Mesendoderm (in vitro differentiated cells): ENCODE measurements at regions not wholly inside any gene's neighbourhood (a gene's known extent, or its start where the extent isn't known, plus 50 kb on each side); places are given as distances from the start of the nearest gene placed in this dataset.

ENCODE experiments used
- DNase-seq: peaks from one replicate; pipeline ENCODE4 v3.0.0; 2013
- H2AK5ac ChIP-seq: 2 replicates; pipeline ENCODE4 v1.6.1; 2013; ENCODE audit warnings: low read length, inconsistent platforms
- H2BK120ac ChIP-seq: 2 replicates; pipeline ENCODE4 v1.6.1; 2013; ENCODE audit warnings: low read depth, mild to moderate bottlenecking, low read length, moderate library complexity, mixed read lengths
- H2BK15ac ChIP-seq: replicated peaks from 2 replicates; pipeline ENCODE4 v1.6.1; 2013; ENCODE audit warnings: low read depth, mild to moderate bottlenecking, moderate library complexity
- H2BK5ac ChIP-seq: 2 replicates; pipeline ENCODE4 v1.6.1; 2013; ENCODE audit warnings: low read length, inconsistent platforms
- H3K18ac ChIP-seq: 2 replicates; pipeline ENCODE4 v1.6.1; 2013; ENCODE audit warnings: mild to moderate bottlenecking, low read length, mixed read lengths
- H3K23ac ChIP-seq: one replicate; pipeline ENCODE4 v1.6.1; 2013; ENCODE audit warnings: low read length
- H3K27ac ChIP-seq: 2 replicates; pipeline ENCODE4 v1.5.1; 2013; ENCODE audit warnings: low read depth, mild to moderate bottlenecking, inconsistent platforms, low read length, moderate library complexity
- H3K27me3 ChIP-seq: 2 replicates; pipeline ENCODE4 v1.6.1; 2013; ENCODE audit warnings: low read length, control low read depth, mild to moderate bottlenecking, inconsistent platforms; ENCODE audit not compliant: insufficient read depth, poor library complexity
- H3K36me3 ChIP-seq: 2 replicates; pipeline ENCODE4 v1.6.1; 2013; ENCODE audit warnings: low read length, inconsistent platforms; ENCODE audit not compliant: control insufficient read depth, insufficient read depth
- H3K4ac ChIP-seq: one replicate; pipeline ENCODE4 v1.6.1; 2013; ENCODE audit warnings: low read depth, mild to moderate bottlenecking, low read length, moderate library complexity
- H3K4me1 ChIP-seq: 2 replicates; pipeline ENCODE4 v1.6.1; 2013; ENCODE audit warnings: low read depth, low read length, inconsistent platforms; ENCODE audit not compliant: control insufficient read depth
- H3K4me2 ChIP-seq: 2 replicates; pipeline ENCODE4 v1.6.1; 2013; ENCODE audit warnings: low read length
- H3K4me3 ChIP-seq: 2 replicates; pipeline ENCODE4 v1.5.1; 2013; ENCODE audit warnings: mild to moderate bottlenecking, low read length
- H3K56ac ChIP-seq: one replicate; pipeline ENCODE4 v1.6.1; 2013; ENCODE audit warnings: low read length
- H3K79me1 ChIP-seq: 2 replicates; pipeline ENCODE4 v1.6.1; 2013; ENCODE audit warnings: low read length, inconsistent platforms
- H3K79me2 ChIP-seq: 2 replicates; pipeline ENCODE4 v1.6.1; 2013; ENCODE audit warnings: mild to moderate bottlenecking, low read length; ENCODE audit not compliant: control insufficient read depth, insufficient read depth
- H3K9ac ChIP-seq: 2 replicates; pipeline ENCODE4 v1.6.1; 2013; ENCODE audit warnings: low read length, inconsistent platforms
- H4K5ac ChIP-seq: one replicate; pipeline ENCODE4 v1.6.1; 2013; ENCODE audit warnings: low read length
- H4K8ac ChIP-seq: one replicate; pipeline ENCODE4 v1.6.1; 2013; ENCODE audit warnings: low read depth, mild to moderate bottlenecking, control low read depth, low read length, moderate library complexity
- WGBS: extraction: QIAGEN DNeasy Blood & Tissue Kit; methylation state at CpG from one replicate; pipeline ENCODE4 v1.1.7; 2013; ENCODE audit warnings: low lambda C conversion rate, missing lambda C conversion rate; ENCODE audit not compliant: insufficient coverage; ENCODE audit errors: extremely low coverage; 5-methylcytosine and 5-hydroxymethylcytosine counted together

DNA sequence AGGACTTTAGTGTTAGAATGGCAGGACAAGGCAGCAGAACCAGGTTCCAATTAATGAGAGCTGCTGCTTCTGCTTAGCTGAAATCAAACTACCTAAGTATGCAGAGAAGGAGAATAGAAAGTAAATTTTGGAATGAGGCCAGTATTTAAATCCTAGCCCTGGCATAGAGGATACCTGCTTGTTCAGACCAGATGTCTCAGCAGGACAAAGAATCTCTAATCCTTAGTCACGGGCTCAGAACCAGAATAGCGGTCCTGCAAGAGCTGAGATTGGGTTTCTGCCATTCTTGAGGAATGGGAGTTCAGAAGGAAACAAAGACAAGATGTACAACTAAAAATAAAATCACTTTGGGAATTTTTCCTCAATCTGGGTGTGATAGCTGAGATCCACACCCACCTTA is 550.8 kb upstream of the TMEM132C start:
- H3K79me2 ChIP-seq, result no peaks in the 10 kb centered on the region
- H3K9ac ChIP-seq, result no peak overlapping the region
- H2AK5ac ChIP-seq, result no peak overlapping the region
- no peak overlapping the region for H2BK120ac ChIP-seq
- H4K8ac ChIP-seq, result no peak overlapping the region
- DNase-seq, result no peak
- no peak overlapping the region for H2BK5ac ChIP-seq
- H4K5ac ChIP-seq, result no peak overlapping the region
- H3K36me3 ChIP-seq, result no peaks in the 10 kb centered on the region
- no peak overlapping the region for H3K18ac ChIP-seq
- no peak overlapping the region for H3K4me2 ChIP-seq
- H3K79me1 ChIP-seq, result no peaks in the 10 kb centered on the region
- H3K4ac ChIP-seq, result no peak overlapping the region
- H3K4me1 ChIP-seq, result no peaks in the 10 kb centered on the region
- H3K56ac ChIP-seq, result no peak overlapping the region
- no peak overlapping the region for H3K4me3 ChIP-seq
- no peaks in the 10 kb centered on the region for H3K27me3 ChIP-seq
- no peak overlapping the region for H2BK15ac ChIP-seq
- no CpG with 5 or more reads among the region's 2 CpGs for WGBS
- H3K23ac ChIP-seq, result no peak overlapping the region
- no peak overlapping the region for H3K27ac ChIP-seq

DNA sequence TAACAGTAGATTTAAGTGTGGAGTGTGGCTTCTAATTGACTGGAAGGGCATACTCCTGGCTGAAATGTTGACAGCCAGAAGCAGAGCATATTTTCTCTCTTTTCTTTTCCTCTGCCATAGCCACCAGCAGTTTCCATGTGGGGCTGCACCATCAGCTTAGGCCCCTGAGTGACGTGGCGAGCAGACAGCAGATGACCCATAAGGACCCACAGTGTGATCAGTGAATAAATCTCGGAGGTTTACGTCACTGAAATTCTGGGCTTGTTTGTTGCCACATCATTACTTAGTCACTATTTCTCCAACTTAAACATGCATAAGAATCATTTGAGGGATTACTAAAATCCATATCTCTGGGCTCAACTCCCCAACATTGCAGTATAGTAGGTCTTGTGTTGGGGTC is 549.7 kb upstream of the TMEM132C start:
- WGBS, result no CpG with 5 or more reads among the region's 4 CpGs
- no peak overlapping the region for H3K4me2 ChIP-seq
- H3K79me2 ChIP-seq, result no peaks in the 10 kb centered on the region
- no peak overlapping the region for H2BK120ac ChIP-seq
- H3K36me3 ChIP-seq, result no peaks in the 10 kb centered on the region
- no peak overlapping the region for H3K18ac ChIP-seq
- H3K4ac ChIP-seq, result no peak overlapping the region
- no peak overlapping the region for H4K5ac ChIP-seq
- no peak overlapping the region for H3K9ac ChIP-seq
- H2AK5ac ChIP-seq, result no peak overlapping the region
- H3K27ac ChIP-seq, result no peak overlapping the region
- no peak overlapping the region for H2BK15ac ChIP-seq
- no peaks in the 10 kb centered on the region for H3K79me1 ChIP-seq
- DNase-seq, result no peak
- no peak overlapping the region for H2BK5ac ChIP-seq
- no peaks in the 10 kb centered on the region for H3K4me1 ChIP-seq
- H3K23ac ChIP-seq, result no peak overlapping the region
- no peak overlapping the region for H4K8ac ChIP-seq
- H3K27me3 ChIP-seq, result no peaks in the 10 kb centered on the region
- no peak overlapping the region for H3K56ac ChIP-seq
- H3K4me3 ChIP-seq, result no peak overlapping the region

DNA sequence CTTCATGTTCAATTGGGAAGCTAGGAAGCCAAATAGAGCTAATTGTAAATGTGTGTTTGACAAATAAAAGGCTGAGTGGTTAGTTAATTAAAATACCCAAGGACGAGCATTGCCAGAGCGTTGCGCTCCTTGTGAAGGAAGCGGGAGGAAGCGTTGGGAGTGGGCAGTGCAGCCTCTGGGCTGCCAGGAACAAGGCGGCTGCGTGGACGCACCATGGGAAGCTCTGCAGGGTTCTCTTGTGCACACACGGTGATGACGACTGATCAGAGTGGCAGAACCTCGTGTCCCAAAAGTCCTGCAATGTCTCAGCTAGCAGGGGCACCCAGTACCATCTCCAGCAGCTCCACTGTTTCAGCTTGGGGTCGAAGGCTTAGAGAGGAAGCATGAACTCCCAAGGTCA is 546.6 kb upstream of the TMEM132C start:
- no peak overlapping the region for H3K4me3 ChIP-seq
- H3K27ac ChIP-seq, result no peak overlapping the region
- no peak overlapping the region for H3K4me2 ChIP-seq
- no peak overlapping the region for H4K8ac ChIP-seq
- H3K27me3 ChIP-seq, result no peaks in the 10 kb centered on the region
- no peak overlapping the region for H2BK15ac ChIP-seq
- H2BK120ac ChIP-seq, result no peak overlapping the region
- no peak overlapping the region for H2AK5ac ChIP-seq
- no peak for DNase-seq
- WGBS, result no CpG with 5 or more reads among the region's 12 CpGs
- no peak overlapping the region for H3K4ac ChIP-seq
- no peak overlapping the region for H3K9ac ChIP-seq
- H2BK5ac ChIP-seq, result no peak overlapping the region
- no peak overlapping the region for H4K5ac ChIP-seq
- no peaks in the 10 kb centered on the region for H3K79me2 ChIP-seq
- H3K79me1 ChIP-seq, result no peaks in the 10 kb centered on the region
- H3K56ac ChIP-seq, result no peak overlapping the region
- H3K18ac ChIP-seq, result no peak overlapping the region
- no peaks in the 10 kb centered on the region for H3K36me3 ChIP-seq
- no peak overlapping the region for H3K23ac ChIP-seq
- no peaks in the 10 kb centered on the region for H3K4me1 ChIP-seq

DNA sequence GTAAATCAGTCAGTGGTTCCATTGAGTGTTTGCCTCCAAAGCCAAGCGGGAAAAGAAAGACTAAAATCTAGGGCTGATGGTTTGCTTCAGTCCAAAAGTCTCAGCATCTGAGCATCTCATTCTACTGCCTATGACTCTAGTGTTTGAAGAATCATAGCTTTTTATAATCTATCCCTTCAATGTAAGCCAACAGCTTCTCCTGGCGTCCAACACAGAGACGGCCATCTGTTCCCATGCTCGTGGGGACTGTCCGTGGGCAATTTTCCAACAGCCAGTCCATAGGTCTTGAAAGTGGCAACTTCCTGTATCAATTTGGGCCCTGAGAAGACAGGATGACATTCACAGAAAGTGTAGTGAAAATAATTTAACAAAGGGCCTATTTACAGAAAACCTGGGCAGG is 544.4 kb upstream of the TMEM132C start:
- H2BK120ac ChIP-seq, result no peak overlapping the region
- H3K4me2 ChIP-seq, result no peak overlapping the region
- WGBS, result no CpG with 5 or more reads among the region's 5 CpGs
- no peak overlapping the region for H3K4ac ChIP-seq
- no peak overlapping the region for H4K8ac ChIP-seq
- H3K27me3 ChIP-seq, result no peaks in the 10 kb centered on the region
- no peaks in the 10 kb centered on the region for H3K79me2 ChIP-seq
- H3K27ac ChIP-seq, result no peak overlapping the region
- no peak overlapping the region for H2BK5ac ChIP-seq
- no peaks in the 10 kb centered on the region for H3K36me3 ChIP-seq
- no peaks in the 10 kb centered on the region for H3K4me1 ChIP-seq
- H3K18ac ChIP-seq, result no peak overlapping the region
- DNase-seq, result no peak
- no peak overlapping the region for H2BK15ac ChIP-seq
- no peak overlapping the region for H3K23ac ChIP-seq
- no peak overlapping the region for H3K4me3 ChIP-seq
- H2AK5ac ChIP-seq, result no peak overlapping the region
- no peak overlapping the region for H3K56ac ChIP-seq
- no peaks in the 10 kb centered on the region for H3K79me1 ChIP-seq
- no peak overlapping the region for H4K5ac ChIP-seq
- no peak overlapping the region for H3K9ac ChIP-seq

GRCh38 chr12:127723251-127723650 is 543.7 kb upstream of the TMEM132C start:
- Histone ChIP-seq H3K79me2 (no peaks in the 10 kb centered on the region), H2BK5ac (no peak overlapping the region), H3K79me1 (no peaks in the 10 kb centered on the region), H3K36me3 (no peaks in the 10 kb centered on the region), H3K4ac (no peak overlapping the region), H3K18ac (no peak overlapping the region), H2BK120ac (no peak overlapping the region), H2AK5ac (no peak overlapping the region), H3K56ac (no peak overlapping the region), H4K8ac (no peak overlapping the region), H3K9ac (no peak overlapping the region), H3K23ac (no peak overlapping the region), H3K27me3 (no peaks in the 10 kb centered on the region), H3K4me1 (no peaks in the 10 kb centered on the region), H3K4me2 (no peak overlapping the region), H2BK15ac (no peak overlapping the region), H3K27ac (no peak overlapping the region), H4K5ac (no peak overlapping the region), H3K4me3 (no peak overlapping the region)
- no CpG with 5 or more reads among the region's 4 CpGs for WGBS
- peak; percentile 8 for DNase-seq

DNA sequence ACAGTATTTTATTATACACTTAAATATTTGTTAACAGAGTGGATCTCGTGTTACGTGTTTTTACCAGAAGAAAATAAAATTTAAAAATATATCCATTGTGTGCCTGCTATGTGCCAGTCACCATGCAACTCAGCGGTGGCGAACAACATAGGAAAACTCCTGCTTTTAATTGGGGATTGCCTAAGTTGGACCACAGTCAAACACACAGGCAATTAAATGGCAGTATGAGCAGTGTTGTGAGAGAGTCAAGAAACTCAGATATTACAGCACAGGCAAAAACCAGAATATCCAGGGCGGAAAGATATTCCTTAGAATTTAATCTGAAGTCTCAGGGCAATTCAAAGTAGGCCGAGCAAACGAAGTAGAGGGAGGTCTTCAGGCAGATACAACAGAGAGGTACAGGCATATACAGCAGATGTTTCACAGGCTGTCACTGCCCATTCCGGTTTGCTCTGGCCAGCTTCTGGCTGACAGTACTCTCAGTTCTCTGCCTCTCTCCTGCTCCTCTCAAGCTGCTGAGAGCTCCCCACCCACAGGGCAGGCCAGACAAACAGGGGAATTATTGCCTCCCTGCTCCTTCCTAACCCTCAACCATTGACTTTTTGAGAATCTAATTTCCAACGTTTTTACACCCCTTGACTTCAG is 540.2 kb upstream of the TMEM132C start:
- no peak overlapping the region for H3K27ac ChIP-seq
- H2AK5ac ChIP-seq, result no peak overlapping the region
- H3K79me1 ChIP-seq, result no peaks in the 10 kb centered on the region
- DNase-seq, result no peak
- no peak overlapping the region for H3K4me2 ChIP-seq
- no peaks in the 10 kb centered on the region for H3K4me1 ChIP-seq
- H3K36me3 ChIP-seq, result no peaks in the 10 kb centered on the region
- no peak overlapping the region for H2BK15ac ChIP-seq
- no peak overlapping the region for H2BK5ac ChIP-seq
- no peak overlapping the region for H3K23ac ChIP-seq
- no peak overlapping the region for H3K4me3 ChIP-seq
- H3K56ac ChIP-seq, result no peak overlapping the region
- H4K5ac ChIP-seq, result no peak overlapping the region
- H3K18ac ChIP-seq, result no peak overlapping the region
- no peak overlapping the region for H3K4ac ChIP-seq
- H3K79me2 ChIP-seq, result no peaks in the 10 kb centered on the region
- no peak overlapping the region for H4K8ac ChIP-seq
- H3K9ac ChIP-seq, result no peak overlapping the region
- H3K27me3 ChIP-seq, result no peaks in the 10 kb centered on the region
- no peak overlapping the region for H2BK120ac ChIP-seq
- WGBS, result no CpG with 5 or more reads among the region's 9 CpGs
